ENCODE measurements at regions not wholly inside any gene's neighbourhood (a gene's known extent, or its start where the extent isn't known, plus 50 kb on each side); places are given as distances from the start of the nearest gene placed in this dataset.

GRCh38 chr3:40852712-40853111, 328.0 kb downstream of the ZNF621 start:
- no peak for DNase-seq (ENCODE audit: low read depth in 2 of 2)

GRCh38 chr3:40853474-40853873, 328.7 kb downstream of the ZNF621 start:
- DNase-seq (ENCODE audit: low read depth in 2 of 2) = no peak

- DNase-seq (ENCODE audit: low read depth in 2 of 2) = no peak
Measured at GRCh38 chr3:40855871-40856270, 331.1 kb downstream of the ZNF621 start.

GRCh38 chr3:40858364-40859115, 333.8 kb downstream of the ZNF621 start:
- no peak for DNase-seq (ENCODE audit: low read depth in 2 of 2)

GRCh38 chr3:40862946-40863345, 336.4 kb upstream of the CTNNB1 start:
- no peak for DNase-seq (ENCODE audit: low read depth in 2 of 2)

GRCh38 chr3:40864146-40864782, 335.0 kb upstream of the CTNNB1 start:
- DNase-seq (ENCODE audit: low read depth in 2 of 2) = no peak

- DNase-seq (ENCODE audit: low read depth in 2 of 2) = no peak
Measured at GRCh38 chr3:40864915-40865314, 334.4 kb upstream of the CTNNB1 start.

- no peak for DNase-seq (ENCODE audit: low read depth in 2 of 2)
Measured at GRCh38 chr3:40867797-40868196, 331.5 kb upstream of the CTNNB1 start.

GRCh38 chr3:40869013-40869412, 330.3 kb upstream of the CTNNB1 start:
- no peak for DNase-seq (ENCODE audit: low read depth in 2 of 2)

GRCh38 chr3:40869939-40870338, 329.4 kb upstream of the CTNNB1 start:
- DNase-seq (ENCODE audit: low read depth in 2 of 2) = no peak

GRCh38 chr3:40871394-40871793, 327.9 kb upstream of the CTNNB1 start:
- no peak for DNase-seq (ENCODE audit: low read depth in 2 of 2)

GRCh38 chr3:40872258-40872920, 326.9 kb upstream of the CTNNB1 start:
- no peak for DNase-seq (ENCODE audit: low read depth in 2 of 2)

- DNase-seq (ENCODE audit: low read depth in 2 of 2) = no peak
Measured at GRCh38 chr3:40873476-40873875, 325.8 kb upstream of the CTNNB1 start.

GRCh38 chr3:40873934-40874699, 325.2 kb upstream of the CTNNB1 start:
- no peak for DNase-seq (ENCODE audit: low read depth in 2 of 2)

GRCh38 chr3:40875581-40875980, 323.7 kb upstream of the CTNNB1 start:
- no peak for DNase-seq (ENCODE audit: low read depth in 2 of 2)

- DNase-seq (ENCODE audit: low read depth in 2 of 2) = no peak
Measured at GRCh38 chr3:40876009-40876408, 323.3 kb upstream of the CTNNB1 start.

- DNase-seq (ENCODE audit: low read depth in 2 of 2) = no peak
Measured at GRCh38 chr3:40876496-40876895, 322.8 kb upstream of the CTNNB1 start.

- peak; percentile 55 to 95 for DNase-seq (ENCODE audit: low read depth in 2 of 2)
Measured at GRCh38 chr3:40877631-40878463, 321.5 kb upstream of the CTNNB1 start.

GRCh38 chr3:40878464-40878905, 320.8 kb upstream of the CTNNB1 start:
- DNase-seq (ENCODE audit: low read depth in 2 of 2) = peak in 1 of 2 donors; percentile 72

- no peak for DNase-seq (ENCODE audit: low read depth in 2 of 2)
Measured at GRCh38 chr3:40885430-40885829, 313.9 kb upstream of the CTNNB1 start.
